Activated T-cell treated with anti-CD3 and anti-CD28 coated beads, Interleukin-2, amount 50 U/mL, for 24 hours (primary cell): ENCODE measurements at regions not wholly inside any gene's neighbourhood (a gene's known extent, or its start where the extent isn't known, plus 50 kb on each side); places are given as distances from the start of the nearest gene placed in this dataset.

ENCODE experiments used
- DNase-seq: peaks from one replicate; pipeline ENCODE4 v3.0.0-alpha.2; 2020
- H3K27ac Mint-ChIP-seq: 2 replicates; pipeline ENCODE4 v1.8.0; 2020; ENCODE audit warnings: mild to moderate bottlenecking, mixed read lengths
- H3K27me3 Mint-ChIP-seq: 2 replicates; pipeline ENCODE4 v1.8.0; 2020; ENCODE audit warnings: mixed read lengths
- H3K36me3 Mint-ChIP-seq: 2 replicates; pipeline ENCODE4 v1.8.0; 2020; ENCODE audit warnings: low read depth, mixed read lengths
- H3K4me1 Mint-ChIP-seq: 2 replicates; pipeline ENCODE4 v1.8.0; 2020; ENCODE audit warnings: low read depth, mixed read lengths
- H3K4me3 Mint-ChIP-seq: 2 replicates; pipeline ENCODE4 v1.8.0; 2020; ENCODE audit warnings: mild to moderate bottlenecking, moderate library complexity, mixed read lengths
- H3K9me3 Mint-ChIP-seq: 2 replicates; pipeline ENCODE4 v1.8.0; 2020; ENCODE audit warnings: mixed read lengths

- H3K27me3 Mint-ChIP-seq: no peaks in the 10 kb centered on the region
Measured at GRCh38 chr4:67091673-67092072, 453.6 kb downstream of the CENPC start.

GRCh38 chr4:67087897-67088296 is 457.4 kb downstream of the CENPC start:
- H3K27me3 Mint-ChIP-seq: no peaks in the 10 kb centered on the region
- DNase-seq: peak; percentile 31
- H3K36me3 Mint-ChIP-seq: no peaks in the 10 kb centered on the region
- H3K9me3 Mint-ChIP-seq: no peaks in the 10 kb centered on the region
- no peak overlapping the region for H3K27ac Mint-ChIP-seq
- H3K4me1 Mint-ChIP-seq: no peaks in the 10 kb centered on the region
- no peak overlapping the region for H3K4me3 Mint-ChIP-seq

More at GRCh38 chr4:67091673-67092072, 453.6 kb downstream of the CENPC start:
- no peaks in the 10 kb centered on the region for H3K36me3 Mint-ChIP-seq
- H3K27ac Mint-ChIP-seq: no peak overlapping the region
- no peak for DNase-seq
- no peaks in the 10 kb centered on the region for H3K9me3 Mint-ChIP-seq
- no peaks in the 10 kb centered on the region for H3K4me1 Mint-ChIP-seq
- H3K4me3 Mint-ChIP-seq: no peak overlapping the region

- no peaks in the 10 kb centered on the region for H3K9me3 Mint-ChIP-seq
- no peak overlapping the region for H3K27ac Mint-ChIP-seq
- H3K36me3 Mint-ChIP-seq: no peaks in the 10 kb centered on the region
- H3K27me3 Mint-ChIP-seq: no peaks in the 10 kb centered on the region
- no peak for DNase-seq
- H3K4me1 Mint-ChIP-seq: no peaks in the 10 kb centered on the region
- no peak overlapping the region for H3K4me3 Mint-ChIP-seq
Measured at GRCh38 chr4:67084783-67085182, 460.5 kb downstream of the CENPC start.

- Mint-ChIP-seq H3K9me3 (no peaks in the 10 kb centered on the region), H3K27ac (no peak overlapping the region), H3K4me1 (no peaks in the 10 kb centered on the region), H3K4me3 (no peak overlapping the region), H3K27me3 (no peaks in the 10 kb centered on the region), H3K36me3 (no peaks in the 10 kb centered on the region)
- no peak for DNase-seq
Measured at GRCh38 chr4:67083496-67083895, 461.8 kb downstream of the CENPC start.

GRCh38 chr4:67082746-67083145 is 462.6 kb downstream of the CENPC start:
- H3K4me1 Mint-ChIP-seq: no peaks in the 10 kb centered on the region
- H3K4me3 Mint-ChIP-seq: no peak overlapping the region
- H3K9me3 Mint-ChIP-seq: no peaks in the 10 kb centered on the region
- H3K27me3 Mint-ChIP-seq: no peaks in the 10 kb centered on the region
- no peak for DNase-seq
- H3K36me3 Mint-ChIP-seq: no peaks in the 10 kb centered on the region
- H3K27ac Mint-ChIP-seq: no peak overlapping the region

GRCh38 chr4:67080046-67080557 is 465.2 kb downstream of the CENPC start:
- no peak overlapping the region for H3K4me3 Mint-ChIP-seq
- H3K36me3 Mint-ChIP-seq: no peaks in the 10 kb centered on the region
- H3K4me1 Mint-ChIP-seq: no peaks in the 10 kb centered on the region
- H3K27ac Mint-ChIP-seq: no peak overlapping the region
- DNase-seq: no peak
- H3K27me3 Mint-ChIP-seq: no peaks in the 10 kb centered on the region
- H3K9me3 Mint-ChIP-seq: no peaks in the 10 kb centered on the region

- H3K27me3 Mint-ChIP-seq: no peaks in the 10 kb centered on the region
- H3K36me3 Mint-ChIP-seq: no peaks in the 10 kb centered on the region
- H3K9me3 Mint-ChIP-seq: peaks cover 4% of the 10 kb centered on the region
- no peaks in the 10 kb centered on the region for H3K4me1 Mint-ChIP-seq
- H3K27ac Mint-ChIP-seq: no peak overlapping the region
- no peak overlapping the region for H3K4me3 Mint-ChIP-seq
- no peak for DNase-seq
Measured at GRCh38 chr4:67071641-67072040, 473.7 kb downstream of the CENPC start.

- no peaks in the 10 kb centered on the region for H3K9me3 Mint-ChIP-seq
- no peaks in the 10 kb centered on the region for H3K27me3 Mint-ChIP-seq
- H3K27ac Mint-ChIP-seq: no peak overlapping the region
- no peaks in the 10 kb centered on the region for H3K36me3 Mint-ChIP-seq
- no peaks in the 10 kb centered on the region for H3K4me1 Mint-ChIP-seq
- H3K4me3 Mint-ChIP-seq: no peak overlapping the region
- no peak for DNase-seq
Measured at GRCh38 chr4:67055319-67055718, 490.0 kb downstream of the CENPC start.

- Mint-ChIP-seq H3K4me1 (no peaks in the 10 kb centered on the region), H3K36me3 (no peaks in the 10 kb centered on the region), H3K27me3 (no peaks in the 10 kb centered on the region), H3K9me3 (no peaks in the 10 kb centered on the region), H3K4me3 (no peak overlapping the region), H3K27ac (no peak overlapping the region)
- no peak for DNase-seq
Measured at GRCh38 chr4:67054896-67055295, 490.4 kb downstream of the CENPC start.

- no peaks in the 10 kb centered on the region for H3K4me1 Mint-ChIP-seq
- H3K9me3 Mint-ChIP-seq: no peaks in the 10 kb centered on the region
- H3K27me3 Mint-ChIP-seq: no peaks in the 10 kb centered on the region
- no peak overlapping the region for H3K27ac Mint-ChIP-seq
- H3K4me3 Mint-ChIP-seq: no peak overlapping the region
- H3K36me3 Mint-ChIP-seq: no peaks in the 10 kb centered on the region
- DNase-seq: no peak
Measured at GRCh38 chr4:67052814-67053675, 492.3 kb downstream of the CENPC start.

- no peak overlapping the region for H3K27ac Mint-ChIP-seq
- no peaks in the 10 kb centered on the region for H3K27me3 Mint-ChIP-seq
- DNase-seq: no peak
- H3K36me3 Mint-ChIP-seq: no peaks in the 10 kb centered on the region
- no peaks in the 10 kb centered on the region for H3K9me3 Mint-ChIP-seq
- no peak overlapping the region for H3K4me3 Mint-ChIP-seq
- no peaks in the 10 kb centered on the region for H3K4me1 Mint-ChIP-seq
Measured at GRCh38 chr4:67051000-67051789, 494.1 kb downstream of the CENPC start.

GRCh38 chr4:67049446-67049845 is 495.9 kb downstream of the CENPC start:
- H3K4me1 Mint-ChIP-seq: no peaks in the 10 kb centered on the region
- H3K27ac Mint-ChIP-seq: no peak overlapping the region
- DNase-seq: no peak
- no peaks in the 10 kb centered on the region for H3K9me3 Mint-ChIP-seq
- no peaks in the 10 kb centered on the region for H3K36me3 Mint-ChIP-seq
- no peaks in the 10 kb centered on the region for H3K27me3 Mint-ChIP-seq
- no peak overlapping the region for H3K4me3 Mint-ChIP-seq

GRCh38 chr4:67048530-67048929 is 496.8 kb downstream of the CENPC start:
- H3K4me1 Mint-ChIP-seq: no peaks in the 10 kb centered on the region
- H3K4me3 Mint-ChIP-seq: no peak overlapping the region
- no peaks in the 10 kb centered on the region for H3K9me3 Mint-ChIP-seq
- no peak overlapping the region for H3K27ac Mint-ChIP-seq
- DNase-seq: no peak
- no peaks in the 10 kb centered on the region for H3K27me3 Mint-ChIP-seq
- no peaks in the 10 kb centered on the region for H3K36me3 Mint-ChIP-seq

GRCh38 chr4:67040315-67040714 is 505.0 kb downstream of the CENPC start:
- no peaks in the 10 kb centered on the region for H3K4me1 Mint-ChIP-seq
- no peak overlapping the region for H3K4me3 Mint-ChIP-seq
- no peaks in the 10 kb centered on the region for H3K36me3 Mint-ChIP-seq
- no peaks in the 10 kb centered on the region for H3K27me3 Mint-ChIP-seq
- H3K9me3 Mint-ChIP-seq: peaks cover 4% of the 10 kb centered on the region
- DNase-seq: no peak
- H3K27ac Mint-ChIP-seq: no peak overlapping the region

- no peak for DNase-seq
- no peak overlapping the region for H3K4me3 Mint-ChIP-seq
Measured at GRCh38 chr4:67038228-67038566, 507.1 kb downstream of the CENPC start.

More at GRCh38 chr4:67038228-67038566, 507.1 kb downstream of the CENPC start:
- Mint-ChIP-seq H3K36me3 (no peaks in the 10 kb centered on the region), H3K27me3 (no peaks in the 10 kb centered on the region), H3K4me1 (no peaks in the 10 kb centered on the region), H3K9me3 (peaks cover 6% of the 10 kb centered on the region), H3K27ac (no peak overlapping the region)
